ENCODE measurements at regions not wholly inside any gene's neighbourhood (a gene's known extent, or its start where the extent isn't known, plus 50 kb on each side); places are given as distances from the start of the nearest gene placed in this dataset.

DNA sequence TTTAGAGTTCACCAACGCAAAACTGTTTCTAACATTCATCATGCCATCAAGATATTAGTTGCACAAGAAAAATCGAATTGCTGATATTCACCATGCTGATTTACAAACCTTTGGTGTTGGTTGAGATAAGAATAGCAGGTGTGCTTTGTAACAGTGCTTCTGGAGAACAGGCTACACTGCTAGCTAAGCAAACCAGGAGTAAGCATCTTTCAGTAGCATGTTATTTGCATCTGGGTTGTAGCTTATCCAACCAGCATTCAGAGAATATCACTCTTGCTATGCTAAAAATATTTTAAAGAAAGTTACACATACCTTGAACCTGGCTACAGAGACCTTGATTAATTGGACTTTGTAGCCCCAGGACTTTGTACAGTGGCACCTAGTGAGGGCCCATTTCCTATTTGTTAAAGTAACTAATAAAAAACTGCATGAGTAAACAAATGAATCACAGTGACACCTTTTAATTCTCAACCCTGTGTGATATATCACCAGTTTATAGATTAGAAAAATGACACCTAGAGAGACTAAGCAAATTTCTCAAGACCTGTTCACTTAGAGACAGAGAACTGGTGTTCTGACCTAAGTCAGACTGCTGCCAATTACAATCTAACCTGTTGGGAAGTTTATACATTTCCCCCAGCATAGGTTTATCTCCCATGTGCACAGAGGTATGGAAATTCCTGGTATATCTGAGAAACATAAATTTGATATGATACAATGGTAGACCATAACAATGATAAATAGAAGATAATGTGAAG lies 435.5 kb upstream of the TGFBR2 start:
- no peak for DNase-seq (ENCODE audit: low read depth, low spot score)
- POLR2A ChIA-PET = no interaction called here
- no peak overlapping the region for H3K4me3 ChIP-seq (ENCODE audit: low read depth, low read length)
- CTCF ChIA-PET = interaction anchor here (1.1 kb wide), 1 partner anchor 11 kb away, joined by 4 read pairs; no protein-coding TSS in a partner anchor
- no peak for TF ChIP-seq CTCF (IDR thresholded peaks at IDR 0.05; ENCODE audit: insufficient read depth, low read length, missing control alignments)

DNA sequence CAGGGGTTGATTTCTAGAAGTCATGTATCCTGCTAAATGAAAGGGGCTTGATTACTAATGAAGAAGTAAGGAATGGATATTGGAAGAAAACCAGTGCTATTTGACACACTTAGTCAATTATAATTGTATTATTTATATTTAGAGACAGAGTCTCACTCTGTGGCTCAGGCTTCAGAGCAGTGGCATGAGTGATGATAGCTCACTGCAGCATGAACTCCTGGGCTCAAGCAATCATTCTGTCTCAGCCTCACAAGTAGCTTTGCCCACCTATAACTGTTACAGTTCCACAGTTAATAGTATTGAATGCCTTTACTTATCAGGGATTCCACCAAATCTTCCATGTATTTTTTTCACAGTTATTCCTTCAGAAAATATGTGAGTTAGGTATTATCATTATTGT lies 432.0 kb upstream of the TGFBR2 start:
- H3K4me3 ChIP-seq (ENCODE audit: low read depth, low read length) = no peak overlapping the region
- ChIA-PET POLR2A (no interaction called here), CTCF (interaction anchor here (0.7 to 3.3 kb wide), 2 partner anchors 24 to 31 kb away, joined by 3 to 16 read pairs; no protein-coding TSS in a partner anchor)
- no peak for TF ChIP-seq CTCF (IDR thresholded peaks at IDR 0.05; ENCODE audit: insufficient read depth, low read length, missing control alignments)
- no peak for DNase-seq (ENCODE audit: low read depth, low spot score)

DNA sequence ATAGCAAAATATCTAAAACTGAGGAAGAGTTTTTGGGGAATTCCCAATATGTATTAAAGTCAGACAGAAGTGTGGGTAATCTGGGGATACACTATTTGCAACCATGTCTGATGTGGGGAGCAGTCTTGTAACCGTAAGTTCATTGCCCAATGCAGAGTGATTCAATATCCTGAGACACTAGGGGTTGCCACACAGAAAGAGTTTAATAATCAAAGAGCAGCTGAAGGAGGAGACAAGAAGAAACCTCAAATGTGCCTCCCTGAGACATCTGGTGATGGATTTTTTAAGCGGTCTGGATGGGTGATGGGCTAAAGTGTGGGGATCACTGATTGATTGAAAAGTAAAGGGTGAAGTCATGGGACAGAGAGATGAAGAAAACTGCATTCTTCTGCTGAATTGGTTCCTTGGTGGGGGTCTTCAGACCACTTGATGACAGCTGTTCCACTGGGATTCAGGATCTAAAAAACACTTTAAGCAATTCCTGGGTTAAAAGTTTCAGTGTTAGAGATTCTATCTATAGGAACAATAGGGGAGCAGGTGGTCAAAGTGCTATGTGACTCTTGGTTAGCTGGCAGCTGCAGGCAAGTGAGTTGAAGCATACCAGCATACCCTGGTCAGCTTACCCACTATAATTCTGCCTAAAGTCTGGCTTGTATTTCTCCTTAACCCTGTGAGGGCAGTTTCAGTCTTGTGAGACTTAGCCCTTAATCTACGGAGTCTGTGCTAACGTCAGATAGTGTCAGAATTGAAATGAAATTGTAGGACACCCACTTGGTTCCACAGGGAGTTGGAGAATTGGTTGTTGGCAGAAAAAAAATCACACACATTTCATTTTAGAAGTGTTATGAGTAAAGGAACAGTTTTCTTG lies 425.9 kb upstream of the TGFBR2 start:
- TF ChIP-seq CTCF (IDR thresholded peaks at IDR 0.05; ENCODE audit: insufficient read depth, low read length, missing control alignments) = no peak
- ChIA-PET POLR2A (no interaction called here), CTCF (interaction anchor here (0.9 to 1.8 kb wide), 8 partner anchors 9 to 513 kb away, joined by 3 to 7 read pairs (median 4); no protein-coding TSS in a partner anchor)
- no peak for DNase-seq (ENCODE audit: low read depth, low spot score)
- H3K4me3 ChIP-seq (ENCODE audit: low read depth, low read length) = no peak overlapping the region

GRCh38 chr3:30181178-30181465 lies 425.3 kb upstream of the TGFBR2 start:
- no peak for TF ChIP-seq CTCF (IDR thresholded peaks at IDR 0.05; ENCODE audit: insufficient read depth, low read length, missing control alignments)
- H3K4me3 ChIP-seq (ENCODE audit: low read depth, low read length) = no peak overlapping the region
- no peak for DNase-seq (ENCODE audit: low read depth, low spot score)
- POLR2A ChIA-PET = no interaction called here
- CTCF ChIA-PET = interaction anchor here (0.9 to 1.8 kb wide), 8 partner anchors 9 to 513 kb away, joined by 3 to 7 read pairs (median 4); no protein-coding TSS in a partner anchor

DNA sequence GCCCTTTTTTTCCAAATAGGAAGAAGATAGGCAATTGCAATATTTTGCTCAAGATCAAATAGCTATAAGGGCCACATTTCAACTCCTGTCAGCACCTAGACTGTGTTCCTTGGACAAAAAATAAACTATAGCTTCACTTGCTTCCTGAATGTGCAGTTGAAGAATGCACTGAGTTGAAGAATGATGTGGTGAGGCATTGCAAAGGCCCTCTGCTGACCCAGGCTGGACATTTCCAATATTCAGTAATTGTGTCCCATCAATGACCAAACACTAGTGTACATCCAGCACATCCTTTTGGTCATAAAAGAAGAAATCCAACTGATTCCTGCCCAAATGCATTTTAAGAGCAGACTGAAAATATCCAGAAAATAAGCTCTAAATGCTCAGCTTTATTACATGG lies 424.8 kb upstream of the TGFBR2 start:
- TF ChIP-seq CTCF (IDR thresholded peaks at IDR 0.05; ENCODE audit: insufficient read depth, low read length, missing control alignments) = no peak
- ChIA-PET CTCF (interaction anchor here (0.9 to 1.8 kb wide), 8 partner anchors 10 to 512 kb away, joined by 3 to 7 read pairs (median 4); no protein-coding TSS in a partner anchor), POLR2A (no interaction called here)
- DNase-seq (ENCODE audit: low read depth, low spot score) = no peak
- H3K4me3 ChIP-seq (ENCODE audit: low read depth, low read length) = no peak overlapping the region

GRCh38 chr3:30183421-30183820 lies 423.0 kb upstream of the TGFBR2 start:
- no peak for DNase-seq (ENCODE audit: low read depth, low spot score)
- CTCF ChIA-PET = interaction anchor here (0.8 to 2.5 kb wide), 2 partner anchors 16 to 70 kb away, joined by 3 to 15 read pairs; no protein-coding TSS in a partner anchor
- POLR2A ChIA-PET = no interaction called here
- no peak for TF ChIP-seq CTCF (IDR thresholded peaks at IDR 0.05; ENCODE audit: insufficient read depth, low read length, missing control alignments)
- H3K4me3 ChIP-seq (ENCODE audit: low read depth, low read length) = no peak overlapping the region
